WTC11 (cell line): ENCODE measurements at regions not wholly inside any gene's neighbourhood (a gene's known extent, or its start where the extent isn't known, plus 50 kb on each side); places are given as distances from the start of the nearest gene placed in this dataset.

Source experiments
- ATAC-seq: fragments of 200-7000 bp; cut with Tn5 transposase; 2 replicates; pipeline ENCODE4 v1.10.0; 2021; ENCODE audit warnings: mild to moderate bottlenecking, moderate library complexity
- CTCF ChIA-PET: fragments of 300-600 bp; sonication (Branson Sonifier 250); formaldehyde crosslinking; loops from one replicate; lab custom pipeline; 2021; ENCODE audit warnings: antibody characterized with exemption; lab: Charles Lee
- POLR2A ChIA-PET: fragments of 350-600 bp; sonication (Branson Sonifier 250); formaldehyde crosslinking; loops from one replicate; lab custom pipeline; 2021; ENCODE audit warnings: antibody characterized with exemption; lab: Charles Lee
- DNase-seq: peaks from one replicate; pipeline ENCODE4 v3.0.0; 2021; ENCODE audit warnings: low spot score
- H3K27ac Mint-ChIP-seq: 2 replicates; pipeline ENCODE4 v1.8.0; 2021; ENCODE audit warnings: mixed read lengths
- H3K27me3 Mint-ChIP-seq: 2 replicates; pipeline ENCODE4 v1.8.0; 2021; ENCODE audit warnings: low read depth, mild to moderate bottlenecking, moderate library complexity, mixed read lengths
- H3K36me3 Mint-ChIP-seq: 2 replicates; pipeline ENCODE4 v1.8.0; 2021; ENCODE audit warnings: mixed read lengths
- H3K4me1 Mint-ChIP-seq: 2 replicates; pipeline ENCODE4 v1.8.0; 2022; ENCODE audit warnings: mixed read lengths
- H3K4me3 Mint-ChIP-seq: 2 replicates; pipeline ENCODE4 v1.8.0; 2021; ENCODE audit warnings: mild to moderate bottlenecking, moderate library complexity, mixed read lengths
- H3K9me3 Mint-ChIP-seq: 2 replicates; pipeline ENCODE4 v1.8.0; 2021; ENCODE audit warnings: mixed read lengths
- CREB1 ChIP-seq: sonication (generic); formaldehyde crosslinking; IDR thresholded peaks from 2 replicates; pipeline ENCODE4 v1.8.0; 2023; ENCODE audit warnings: mild to moderate bottlenecking, missing genetic modification reagents
- EMX1 ChIP-seq: fragments of 250-450 bp; sonication (Bioruptor Pico); IDR thresholded peaks from 2 replicates; pipeline ENCODE4 v1.8.0; 2021; ENCODE audit warnings: mild to moderate bottlenecking
- FOXP1 ChIP-seq: sonication (generic); formaldehyde crosslinking; IDR thresholded peaks from 2 replicates; pipeline ENCODE4 v1.8.0; 2022; ENCODE audit warnings: missing genetic modification reagents, mild to moderate bottlenecking, moderate library complexity, borderline replicate concordance
- GABPB1 ChIP-seq: sonication (generic); formaldehyde crosslinking; IDR thresholded peaks from 2 replicates; pipeline ENCODE4 v1.8.1; 2023; ENCODE audit warnings: mild to moderate bottlenecking, missing genetic modification reagents
- JUN ChIP-seq: sonication (generic); formaldehyde crosslinking; IDR thresholded peaks from 2 replicates; pipeline ENCODE4 v1.8.0; 2023; ENCODE audit warnings: mild to moderate bottlenecking, missing genetic modification reagents
- NFATC4 ChIP-seq: fragments of 250-450 bp; sonication (Bioruptor Pico); IDR thresholded peaks from 2 replicates; pipeline ENCODE4 v1.9.0; 2021; ENCODE audit warnings: mild to moderate bottlenecking
- NFYB ChIP-seq: sonication (generic); formaldehyde crosslinking; conservative IDR thresholded peaks from 2 replicates; pipeline ENCODE4 v1.8.0; 2022; ENCODE audit warnings: low read depth, missing genetic modification reagents
- NR3C1 ChIP-seq: sonication (generic); formaldehyde crosslinking; conservative IDR thresholded peaks from 2 replicates; pipeline ENCODE4 v1.8.1; 2023; ENCODE audit warnings: low read depth, mild to moderate bottlenecking, missing genetic modification reagents
- SMAD3 ChIP-seq: sonication (generic); formaldehyde crosslinking; IDR thresholded peaks from 2 replicates; pipeline ENCODE4 v1.8.0; 2022; ENCODE audit warnings: missing genetic modification reagents, mild to moderate bottlenecking, borderline replicate concordance
- SP1 ChIP-seq: sonication (generic); formaldehyde crosslinking; conservative IDR thresholded peaks from 2 replicates; pipeline ENCODE4 v1.8.1; 2022; ENCODE audit warnings: missing genetic modification reagents
- TEAD1 ChIP-seq: sonication (generic); formaldehyde crosslinking; IDR thresholded peaks from 2 replicates; pipeline ENCODE4 v1.8.0; 2022; ENCODE audit warnings: mild to moderate bottlenecking, missing genetic modification reagents
- TEAD4 ChIP-seq: sonication (generic); formaldehyde crosslinking; IDR thresholded peaks from 2 replicates; pipeline ENCODE4 v1.8.0; 2022; ENCODE audit warnings: mild to moderate bottlenecking, missing genetic modification reagents
- ZNF232 ChIP-seq: sonication (generic); formaldehyde crosslinking; IDR thresholded peaks from 2 replicates; pipeline ENCODE4 v1.8.0; 2022; ENCODE audit warnings: mild to moderate bottlenecking, missing genetic modification reagents
- ZNF263 ChIP-seq: sonication (generic); formaldehyde crosslinking; IDR thresholded peaks from 2 replicates; pipeline ENCODE4 v1.8.1; 2022; ENCODE audit warnings: low read depth, mild to moderate bottlenecking, moderate library complexity, missing genetic modification reagents
- ZNF317 ChIP-seq: sonication (generic); formaldehyde crosslinking; IDR thresholded peaks from 2 replicates; pipeline ENCODE4 v1.8.1; 2023; ENCODE audit warnings: low read depth, mild to moderate bottlenecking, moderate library complexity, missing genetic modification reagents, borderline replicate concordance
- ZNF396 ChIP-seq: fragments of 250-450 bp; sonication (Bioruptor Pico); IDR thresholded peaks from 2 replicates; pipeline ENCODE4 v1.8.0; 2021; ENCODE audit warnings: mild to moderate bottlenecking, moderate library complexity, borderline replicate concordance
- ZNF671 ChIP-seq: fragments of 250-450 bp; sonication (Bioruptor Pico); IDR thresholded peaks from 2 replicates; pipeline ENCODE4 v1.8.0; 2021; ENCODE audit warnings: mild to moderate bottlenecking
- TF ChIP-seq, protein P1 (sequence below): fragments of 250-450 bp; sonication (Bioruptor Pico); IDR thresholded peaks from 2 replicates; pipeline ENCODE4 v1.9.0; 2021; ENCODE audit warnings: moderate library complexity, mild to moderate bottlenecking, inconsistent platforms, borderline replicate concordance
- TF ChIP-seq, protein P2 (sequence below): sonication (generic); formaldehyde crosslinking; IDR thresholded peaks from 2 replicates; pipeline ENCODE4 v1.8.1; 2023; ENCODE audit warnings: mild to moderate bottlenecking, moderate library complexity, missing genetic modification reagents
- TF ChIP-seq, protein P3 (sequence below): fragments of 200-600 bp; IDR thresholded peaks from 2 replicates; pipeline ENCODE4 v1.8.0; 2022; ENCODE audit warnings: antibody characterized with exemption
- TF ChIP-seq, protein P4 (sequence below): sonication (generic); formaldehyde crosslinking; conservative IDR thresholded peaks from 2 replicates; pipeline ENCODE4 v1.8.1; 2023; ENCODE audit warnings: mild to moderate bottlenecking, low read depth, missing genetic modification reagents, moderate library complexity
- TF ChIP-seq, protein P5 (sequence below): sonication (generic); formaldehyde crosslinking; IDR thresholded peaks from 2 replicates; pipeline ENCODE4 v1.8.1; 2023; ENCODE audit warnings: mild to moderate bottlenecking, missing genetic modification reagents, moderate library complexity
- TF ChIP-seq, protein P6 (sequence below): sonication (generic); formaldehyde crosslinking; IDR thresholded peaks from 2 replicates; pipeline ENCODE4 v1.8.0; 2022; ENCODE audit warnings: mild to moderate bottlenecking, missing genetic modification reagents

DNA sequence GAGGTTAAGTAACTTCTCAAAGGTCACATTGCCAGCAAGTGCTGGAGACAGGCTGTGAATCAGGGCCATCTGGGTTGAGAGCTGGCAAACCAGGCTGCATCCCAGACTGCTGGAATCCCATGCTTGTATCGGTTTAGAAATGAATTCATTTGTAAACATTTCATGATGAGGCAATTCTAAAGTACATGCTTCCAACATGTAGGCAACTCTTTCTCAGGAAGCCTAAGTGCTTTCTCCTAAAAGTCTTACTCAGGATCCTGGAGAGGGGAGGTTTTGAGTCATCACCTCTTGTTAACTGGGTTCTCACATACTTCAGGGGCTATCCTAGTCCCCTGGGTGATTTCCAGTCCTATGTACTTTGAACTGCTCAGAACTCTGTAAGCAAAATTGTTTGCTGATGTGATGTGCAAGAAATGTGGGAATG, 416.5 kb downstream of the MEIS1 start:
- Mint-ChIP-seq H3K9me3 (no peaks in the 10 kb centered on the region), H3K4me1 (peaks cover 3% of the 10 kb centered on the region), H3K4me3 (no peak overlapping the region), H3K27ac (no peak overlapping the region), H3K27me3 (no peaks in the 10 kb centered on the region), H3K36me3 (no peaks in the 10 kb centered on the region)
- ChIA-PET POLR2A (no interaction called here), CTCF (no interaction called here)
- no peak for TF ChIP-seq CREB1 (CRISPR knock-in tag)
- TF ChIP-seq ZNF396 (CRISPR knock-in tag), result no peak
- no peak for TF ChIP-seq SMAD3 (CRISPR knock-in tag)
- no peak for TF ChIP-seq ZNF671 (CRISPR knock-in tag)
- TF ChIP-seq FOXP1 (CRISPR knock-in tag), result no peak
- no peak for TF ChIP-seq SP1
- no peak for TF ChIP-seq NFATC4 (CRISPR knock-in tag)
- TF ChIP-seq, protein P1, sequence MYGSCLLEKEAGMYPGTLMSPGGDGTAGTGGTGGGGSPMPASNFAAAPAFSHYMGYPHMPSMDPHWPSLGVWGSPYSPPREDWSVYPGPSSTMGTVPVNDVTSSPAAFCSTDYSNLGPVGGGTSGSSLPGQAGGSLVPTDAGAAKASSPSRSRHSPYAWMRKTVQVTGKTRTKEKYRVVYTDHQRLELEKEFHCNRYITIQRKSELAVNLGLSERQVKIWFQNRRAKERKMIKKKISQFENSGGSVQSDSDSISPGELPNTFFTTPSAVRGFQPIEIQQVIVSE (CRISPR knock-in tag), result no peak
- TF ChIP-seq ZNF317 (CRISPR knock-in tag), result no peak
- TF ChIP-seq TEAD4 (CRISPR knock-in tag), result no peak
- no peak for TF ChIP-seq JUN (CRISPR knock-in tag)
- TF ChIP-seq NR3C1 (CRISPR knock-in tag), result no peak
- TF ChIP-seq TEAD1 (CRISPR knock-in tag), result no peak
- TF ChIP-seq, protein P2, sequence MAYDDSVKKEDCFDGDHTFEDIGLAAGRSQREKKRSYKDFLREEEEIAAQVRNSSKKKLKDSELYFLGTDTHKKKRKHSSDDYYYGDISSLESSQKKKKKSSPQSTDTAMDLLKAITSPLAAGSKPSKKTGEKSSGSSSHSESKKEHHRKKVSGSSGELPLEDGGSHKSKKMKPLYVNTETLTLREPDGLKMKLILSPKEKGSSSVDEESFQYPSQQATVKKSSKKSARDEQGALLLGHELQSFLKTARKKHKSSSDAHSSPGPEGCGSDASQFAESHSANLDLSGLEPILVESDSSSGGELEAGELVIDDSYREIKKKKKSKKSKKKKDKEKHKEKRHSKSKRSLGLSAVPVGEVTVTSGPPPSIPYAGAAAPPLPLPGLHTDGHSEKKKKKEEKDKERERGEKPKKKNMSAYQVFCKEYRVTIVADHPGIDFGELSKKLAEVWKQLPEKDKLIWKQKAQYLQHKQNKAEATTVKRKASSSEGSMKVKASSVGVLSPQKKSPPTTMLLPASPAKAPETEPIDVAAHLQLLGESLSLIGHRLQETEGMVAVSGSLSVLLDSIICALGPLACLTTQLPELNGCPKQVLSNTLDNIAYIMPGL, result no peak
- no peak for TF ChIP-seq GABPB1
- no peak for TF ChIP-seq EMX1 (CRISPR knock-in tag)
- TF ChIP-seq, protein P3, sequence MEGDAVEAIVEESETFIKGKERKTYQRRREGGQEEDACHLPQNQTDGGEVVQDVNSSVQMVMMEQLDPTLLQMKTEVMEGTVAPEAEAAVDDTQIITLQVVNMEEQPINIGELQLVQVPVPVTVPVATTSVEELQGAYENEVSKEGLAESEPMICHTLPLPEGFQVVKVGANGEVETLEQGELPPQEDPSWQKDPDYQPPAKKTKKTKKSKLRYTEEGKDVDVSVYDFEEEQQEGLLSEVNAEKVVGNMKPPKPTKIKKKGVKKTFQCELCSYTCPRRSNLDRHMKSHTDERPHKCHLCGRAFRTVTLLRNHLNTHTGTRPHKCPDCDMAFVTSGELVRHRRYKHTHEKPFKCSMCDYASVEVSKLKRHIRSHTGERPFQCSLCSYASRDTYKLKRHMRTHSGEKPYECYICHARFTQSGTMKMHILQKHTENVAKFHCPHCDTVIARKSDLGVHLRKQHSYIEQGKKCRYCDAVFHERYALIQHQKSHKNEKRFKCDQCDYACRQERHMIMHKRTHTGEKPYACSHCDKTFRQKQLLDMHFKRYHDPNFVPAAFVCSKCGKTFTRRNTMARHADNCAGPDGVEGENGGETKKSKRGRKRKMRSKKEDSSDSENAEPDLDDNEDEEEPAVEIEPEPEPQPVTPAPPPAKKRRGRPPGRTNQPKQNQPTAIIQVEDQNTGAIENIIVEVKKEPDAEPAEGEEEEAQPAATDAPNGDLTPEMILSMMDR, result no peak
- TF ChIP-seq, protein P4, sequence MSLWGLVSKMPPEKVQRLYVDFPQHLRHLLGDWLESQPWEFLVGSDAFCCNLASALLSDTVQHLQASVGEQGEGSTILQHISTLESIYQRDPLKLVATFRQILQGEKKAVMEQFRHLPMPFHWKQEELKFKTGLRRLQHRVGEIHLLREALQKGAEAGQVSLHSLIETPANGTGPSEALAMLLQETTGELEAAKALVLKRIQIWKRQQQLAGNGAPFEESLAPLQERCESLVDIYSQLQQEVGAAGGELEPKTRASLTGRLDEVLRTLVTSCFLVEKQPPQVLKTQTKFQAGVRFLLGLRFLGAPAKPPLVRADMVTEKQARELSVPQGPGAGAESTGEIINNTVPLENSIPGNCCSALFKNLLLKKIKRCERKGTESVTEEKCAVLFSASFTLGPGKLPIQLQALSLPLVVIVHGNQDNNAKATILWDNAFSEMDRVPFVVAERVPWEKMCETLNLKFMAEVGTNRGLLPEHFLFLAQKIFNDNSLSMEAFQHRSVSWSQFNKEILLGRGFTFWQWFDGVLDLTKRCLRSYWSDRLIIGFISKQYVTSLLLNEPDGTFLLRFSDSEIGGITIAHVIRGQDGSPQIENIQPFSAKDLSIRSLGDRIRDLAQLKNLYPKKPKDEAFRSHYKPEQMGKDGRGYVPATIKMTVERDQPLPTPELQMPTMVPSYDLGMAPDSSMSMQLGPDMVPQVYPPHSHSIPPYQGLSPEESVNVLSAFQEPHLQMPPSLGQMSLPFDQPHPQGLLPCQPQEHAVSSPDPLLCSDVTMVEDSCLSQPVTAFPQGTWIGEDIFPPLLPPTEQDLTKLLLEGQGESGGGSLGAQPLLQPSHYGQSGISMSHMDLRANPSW (CRISPR knock-in tag), result no peak
- TF ChIP-seq NFYB (CRISPR knock-in tag), result no peak
- ATAC-seq (no peak), DNase-seq (no peak)

DNA sequence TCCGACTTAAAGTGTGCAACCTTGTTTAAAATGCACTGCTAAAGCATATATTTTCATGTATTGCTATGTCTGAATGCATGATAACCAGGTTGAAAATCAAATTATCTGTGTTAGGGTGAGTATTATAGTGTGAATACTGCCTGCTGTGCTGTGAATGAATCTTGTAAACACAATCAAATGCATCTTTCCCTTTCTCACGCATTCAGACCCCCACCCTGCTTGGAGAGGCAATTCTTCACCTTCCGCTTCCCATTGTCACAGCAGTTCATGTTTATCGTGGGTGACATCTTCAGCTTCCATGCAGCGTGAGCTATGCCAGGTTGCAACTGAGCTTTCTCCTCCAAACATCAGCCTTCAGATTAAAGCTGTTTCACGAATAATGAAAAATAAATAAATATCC, 418.0 kb downstream of the MEIS1 start:
- H3K27ac Mint-ChIP-seq, result no peak overlapping the region
- no peaks in the 10 kb centered on the region for H3K4me1 Mint-ChIP-seq
- DNase-seq (no peak), ATAC-seq (no peak)
- ChIA-PET POLR2A (no interaction called here), CTCF (no interaction called here)
- no peaks in the 10 kb centered on the region for H3K27me3 Mint-ChIP-seq
- no peak overlapping the region for H3K4me3 Mint-ChIP-seq
- H3K9me3 Mint-ChIP-seq, result no peaks in the 10 kb centered on the region
- H3K36me3 Mint-ChIP-seq, result no peaks in the 10 kb centered on the region
- TF ChIP-seq NR3C1 (CRISPR knock-in tag), result no peak
- no peak for TF ChIP-seq ZNF232 (CRISPR knock-in tag)
- TF ChIP-seq, protein P5, sequence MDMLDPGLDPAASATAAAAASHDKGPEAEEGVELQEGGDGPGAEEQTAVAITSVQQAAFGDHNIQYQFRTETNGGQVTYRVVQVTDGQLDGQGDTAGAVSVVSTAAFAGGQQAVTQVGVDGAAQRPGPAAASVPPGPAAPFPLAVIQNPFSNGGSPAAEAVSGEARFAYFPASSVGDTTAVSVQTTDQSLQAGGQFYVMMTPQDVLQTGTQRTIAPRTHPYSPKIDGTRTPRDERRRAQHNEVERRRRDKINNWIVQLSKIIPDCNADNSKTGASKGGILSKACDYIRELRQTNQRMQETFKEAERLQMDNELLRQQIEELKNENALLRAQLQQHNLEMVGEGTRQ (CRISPR knock-in tag), result no peak
- TF ChIP-seq, protein P4 (CRISPR knock-in tag), result no peak
- TF ChIP-seq, protein P6, sequence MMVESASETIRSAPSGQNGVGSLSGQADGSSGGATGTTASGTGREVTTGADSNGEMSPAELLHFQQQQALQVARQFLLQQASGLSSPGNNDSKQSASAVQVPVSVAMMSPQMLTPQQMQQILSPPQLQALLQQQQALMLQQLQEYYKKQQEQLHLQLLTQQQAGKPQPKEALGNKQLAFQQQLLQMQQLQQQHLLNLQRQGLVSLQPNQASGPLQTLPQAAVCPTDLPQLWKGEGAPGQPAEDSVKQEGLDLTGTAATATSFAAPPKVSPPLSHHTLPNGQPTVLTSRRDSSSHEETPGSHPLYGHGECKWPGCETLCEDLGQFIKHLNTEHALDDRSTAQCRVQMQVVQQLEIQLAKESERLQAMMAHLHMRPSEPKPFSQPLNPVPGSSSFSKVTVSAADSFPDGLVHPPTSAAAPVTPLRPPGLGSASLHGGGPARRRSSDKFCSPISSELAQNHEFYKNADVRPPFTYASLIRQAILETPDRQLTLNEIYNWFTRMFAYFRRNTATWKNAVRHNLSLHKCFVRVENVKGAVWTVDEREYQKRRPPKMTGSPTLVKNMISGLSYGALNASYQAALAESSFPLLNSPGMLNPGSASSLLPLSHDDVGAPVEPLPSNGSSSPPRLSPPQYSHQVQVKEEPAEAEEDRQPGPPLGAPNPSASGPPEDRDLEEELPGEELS, result no peak
- no peak for TF ChIP-seq ZNF263 (CRISPR knock-in tag)
